ENCODE measurements at regions not wholly inside any gene's neighbourhood (a gene's known extent, or its start where the extent isn't known, plus 50 kb on each side); places are given as distances from the start of the nearest gene placed in this dataset.

- TF ChIP-seq BHLHE40 (IDR thresholded peaks at IDR 0.05; ENCODE audit: borderline replicate concordance) (no peak), FOXK2 (IDR thresholded peaks at IDR 0.05) (no peak), NFRKB (IDR thresholded peaks at IDR 0.05) (no peak), TARDBP (IDR thresholded peaks at IDR 0.05) (no peak), FOXM1 (IDR thresholded peaks at IDR 0.05; ENCODE audit: borderline replicate concordance) (no peak), SUZ12 (IDR thresholded peaks at IDR 0.05) (no peak), PKNOX1 (IDR thresholded peaks at IDR 0.05) (no peak), SP1 (IDR thresholded peaks at IDR 0.05) (no peak), ARNT (IDR thresholded peaks at IDR 0.05) (no peak), ZNF384 (IDR thresholded peaks at IDR 0.05) (no peak), L3MBTL2 (conservative IDR thresholded peaks at IDR 0.05) (no peak), HDGF (IDR thresholded peaks at IDR 0.05; ENCODE audit: borderline replicate concordance) (no peak), ELF4 (IDR thresholded peaks at IDR 0.05) (no peak), FOXA1 (IDR thresholded peaks at IDR 0.05) (no peak)
Observed at GRCh38 chr5:3801967-3802366, 206.3 kb downstream of the IRX1 start.

Measured in HEK293T (cell line).